ENCODE measurements at regions not wholly inside any gene's neighbourhood (a gene's known extent, or its start where the extent isn't known, plus 50 kb on each side); places are given as distances from the start of the nearest gene placed in this dataset.

GRCh38 chr6:14693301-14694192 lies 552.3 kb upstream of the JARID2 start:
- Histone ChIP-seq H3F3A (ENCODE audit: insufficient read depth) (no peaks in the 10 kb centered on the region), H3K9me2 (ENCODE audit: insufficient read depth) (no peaks in the 10 kb centered on the region), H3K79me2 (ENCODE audit: insufficient read depth) (no peaks in the 10 kb centered on the region), H3K4me3 (no peak overlapping the region), H3K36me3 (ENCODE audit: low read depth) (no peaks in the 10 kb centered on the region), H2AFZ (peak overlapping the region; percentile 32; the same call in 1 of the 2 replicates), H3K27me3 (replicated peaks; ENCODE audit: insufficient read depth) (no peaks in the 10 kb centered on the region), H3K4me2 (ENCODE audit: unreplicated experiment) (no peak overlapping the region), H3K9ac (no peak overlapping the region), H3K4me1 (ENCODE audit: insufficient read depth) (no peaks in the 10 kb centered on the region), H3K27ac (no peak overlapping the region), H3K9me3 (ENCODE audit: low read depth) (no peaks in the 10 kb centered on the region), H4K20me1 (ENCODE audit: insufficient read depth) (no peaks in the 10 kb centered on the region)
- TF ChIP-seq EZH2phosphoT487 (IDR thresholded peaks at IDR 0.05; ENCODE audit: insufficient read depth, low read depth): no peak
- TF ChIP-seq EZH2 (IDR thresholded peaks at IDR 0.05; ENCODE audit: insufficient read depth, poor library complexity, severe bottlenecking): no peak
- 82% methylated on average over 10 of the region's 10 CpGs for WGBS, 2 experiments (ENCODE audit: low coverage in 1 of 2, low lambda C conversion rate in 2 of 2, missing lambda C conversion rate in 2 of 2)
- in situ Hi-C loops (cut with MboI): no loop called here
- DNase-seq: no peak

GRCh38 chr6:14694308-14694707 lies 551.6 kb upstream of the JARID2 start:
- no peaks in the 10 kb centered on the region for H3K36me3 ChIP-seq (ENCODE audit: low read depth)
- no peak overlapping the region for H3K4me2 ChIP-seq (ENCODE audit: unreplicated experiment)
- H3K9me3 ChIP-seq (ENCODE audit: low read depth): no peaks in the 10 kb centered on the region
- no peak for TF ChIP-seq EZH2 (IDR thresholded peaks at IDR 0.05; ENCODE audit: insufficient read depth, poor library complexity, severe bottlenecking)
- no peak for TF ChIP-seq EZH2phosphoT487 (IDR thresholded peaks at IDR 0.05; ENCODE audit: insufficient read depth, low read depth)
- no peak overlapping the region for H3K9ac ChIP-seq
- WGBS, 2 experiments (ENCODE audit: low coverage in 1 of 2, low lambda C conversion rate in 2 of 2, missing lambda C conversion rate in 2 of 2): 71 to 76% methylated on average over 1 of the region's 1 CpG
- no peak overlapping the region for H3K4me3 ChIP-seq
- H3K79me2 ChIP-seq (ENCODE audit: insufficient read depth): no peaks in the 10 kb centered on the region
- no peaks in the 10 kb centered on the region for H4K20me1 ChIP-seq (ENCODE audit: insufficient read depth)
- no peaks in the 10 kb centered on the region for H3K4me1 ChIP-seq (ENCODE audit: insufficient read depth)
- H3K27ac ChIP-seq: no peak overlapping the region
- peak overlapping the region; percentile 32; the same call in 1 of the 2 replicates for H2AFZ ChIP-seq
- DNase-seq: no peak
- no peaks in the 10 kb centered on the region for H3F3A ChIP-seq (ENCODE audit: insufficient read depth)
- H3K27me3 ChIP-seq (replicated peaks; ENCODE audit: insufficient read depth): no peaks in the 10 kb centered on the region
- in situ Hi-C loops (cut with MboI): no loop called here
- H3K9me2 ChIP-seq (ENCODE audit: insufficient read depth): no peaks in the 10 kb centered on the region

- H3K27ac ChIP-seq: no peak overlapping the region
- H3K9me2 ChIP-seq (ENCODE audit: insufficient read depth): no peaks in the 10 kb centered on the region
- in situ Hi-C loops (cut with MboI): no loop called here
- no peaks in the 10 kb centered on the region for H3K9me3 ChIP-seq (ENCODE audit: low read depth)
- 93 to 95% methylated on average over 6 of the region's 6 CpGs for WGBS, 2 experiments (ENCODE audit: low coverage in 1 of 2, low lambda C conversion rate in 2 of 2, missing lambda C conversion rate in 2 of 2)
- no peaks in the 10 kb centered on the region for H3K4me1 ChIP-seq (ENCODE audit: insufficient read depth)
- H3K9ac ChIP-seq: no peak overlapping the region
- no peak overlapping the region for H3K4me2 ChIP-seq (ENCODE audit: unreplicated experiment)
- H3K27me3 ChIP-seq (replicated peaks; ENCODE audit: insufficient read depth): no peaks in the 10 kb centered on the region
- no peaks in the 10 kb centered on the region for H3K36me3 ChIP-seq (ENCODE audit: low read depth)
- H2AFZ ChIP-seq: no peak overlapping the region
- no peaks in the 10 kb centered on the region for H4K20me1 ChIP-seq (ENCODE audit: insufficient read depth)
- DNase-seq: no peak
- no peak for TF ChIP-seq EZH2phosphoT487 (IDR thresholded peaks at IDR 0.05; ENCODE audit: insufficient read depth, low read depth)
- no peak for TF ChIP-seq EZH2 (IDR thresholded peaks at IDR 0.05; ENCODE audit: insufficient read depth, poor library complexity, severe bottlenecking)
- no peaks in the 10 kb centered on the region for H3K79me2 ChIP-seq (ENCODE audit: insufficient read depth)
- H3F3A ChIP-seq (ENCODE audit: insufficient read depth): no peaks in the 10 kb centered on the region
- H3K4me3 ChIP-seq: no peak overlapping the region
These were observed 550.3 kb upstream of the JARID2 start for GRCh38 chr6:14695579-14695978.

- Histone ChIP-seq H3K4me1 (ENCODE audit: insufficient read depth) (no peaks in the 10 kb centered on the region), H3K9me2 (ENCODE audit: insufficient read depth) (no peaks in the 10 kb centered on the region), H3K4me3 (no peak overlapping the region), H3F3A (ENCODE audit: insufficient read depth) (no peaks in the 10 kb centered on the region), H3K27ac (no peak overlapping the region), H3K27me3 (replicated peaks; ENCODE audit: insufficient read depth) (no peaks in the 10 kb centered on the region), H3K9ac (no peak overlapping the region), H3K9me3 (ENCODE audit: low read depth) (no peaks in the 10 kb centered on the region), H3K4me2 (ENCODE audit: unreplicated experiment) (no peak overlapping the region), H4K20me1 (ENCODE audit: insufficient read depth) (no peaks in the 10 kb centered on the region), H2AFZ (no peak overlapping the region), H3K36me3 (ENCODE audit: low read depth) (no peaks in the 10 kb centered on the region), H3K79me2 (ENCODE audit: insufficient read depth) (no peaks in the 10 kb centered on the region)
- WGBS, 2 experiments (ENCODE audit: low coverage in 1 of 2, low lambda C conversion rate in 2 of 2, missing lambda C conversion rate in 2 of 2): 94 to 96% methylated on average over 4 of the region's 4 CpGs
- TF ChIP-seq EZH2 (IDR thresholded peaks at IDR 0.05; ENCODE audit: insufficient read depth, poor library complexity, severe bottlenecking): no peak
- TF ChIP-seq EZH2phosphoT487 (IDR thresholded peaks at IDR 0.05; ENCODE audit: insufficient read depth, low read depth): no peak
- DNase-seq: no peak
- in situ Hi-C loops (cut with MboI): no loop called here
These were observed 549.5 kb upstream of the JARID2 start for GRCh38 chr6:14696367-14696766.

Measured in GM23248 (cell line).